Endothelial cell of umbilical vein (primary cell): ENCODE measurements at regions not wholly inside any gene's neighbourhood (a gene's known extent, or its start where the extent isn't known, plus 50 kb on each side); places are given as distances from the start of the nearest gene placed in this dataset.

Experiments
- BruUV-seq: library from RNA; stranded (reverse); fragments of 400-500 nt; replicated peaks from 2 replicates; lab custom pipeline; 2021; lab: Mats Ljungman, UMichigan
- CTCF ChIA-PET: fragments of 300-600, 350-600 bp; sonication (Branson Sonifier 250); formaldehyde crosslinking; loops from one replicate; lab custom pipeline; 2021; ENCODE audit warnings: antibody characterized with exemption, inconsistent platforms; lab: Charles Lee
- POLR2A ChIA-PET: fragments of 300-600, 350-600 bp; sonication (Branson Sonifier 250); formaldehyde crosslinking; loops from one replicate; lab custom pipeline; 2021; ENCODE audit warnings: antibody characterized with exemption, inconsistent platforms; lab: Charles Lee
- DNase-seq: peaks from one replicate; pipeline ENCODE4 v3.0.0-alpha.2; 2011; ENCODE audit warnings: low read depth, low spot score
- FAIRE-seq: peaks from 2 replicates; lab custom pipeline; 2011; peaks lifted over from hg19 to GRCh38; lab: Jason Lieb, UNC
- H2AFZ ChIP-seq: 2 replicates; pipeline ENCODE4 v1.6.0; 2012; ENCODE audit warnings: low read depth, low read length, control low read depth, inconsistent platforms
- H3K27ac ChIP-seq: 2 replicates; pipeline ENCODE4 v1.5.1; 2011; ENCODE audit warnings: low read depth, mild to moderate bottlenecking, control low read depth, low read length, moderate library complexity; ENCODE audit not compliant: insufficient read depth
- H3K27me3 ChIP-seq, 2 experiments: 2 replicates each; pipeline versions ENCODE4 v1.6.0 to v1.6.1; 2011; ENCODE audit warnings: low read length in 2 of 2, mixed read lengths in 1 of 2; ENCODE audit not compliant: control insufficient read depth in 2 of 2, insufficient read depth in 2 of 2
- H3K36me3 ChIP-seq, 2 experiments: 2 replicates in 1 of 2; 3 replicates in 1 of 2; pipeline ENCODE4 v1.5.1; 2011; ENCODE audit warnings: low read length in 2 of 2, mild to moderate bottlenecking in 1 of 2, moderate library complexity in 1 of 2; ENCODE audit not compliant: control insufficient read depth in 2 of 2, insufficient read depth in 2 of 2; ENCODE audit errors: extremely low read depth in 1 of 2
- H3K4me1 ChIP-seq: 3 replicates; pipeline ENCODE4 v1.5.1; 2011; ENCODE audit warnings: mild to moderate bottlenecking, low read length; ENCODE audit not compliant: control insufficient read depth, insufficient read depth; ENCODE audit errors: extremely low read depth
- H3K4me2 ChIP-seq: 2 replicates; pipeline ENCODE4 v1.6.1; 2011; ENCODE audit warnings: low read length, control low read depth, mixed read lengths; ENCODE audit not compliant: insufficient read depth
- H3K4me3 ChIP-seq, 3 experiments: fragments of 200-600 bp in 1 of 3; sonication (generic), shearing (Covaris generic) in 1 of 3; replicated peaks in 1 of 3; 2 replicates each; pipeline ENCODE4 v1.5.1; 2011 to 2016; ENCODE audit warnings: control low read depth in 3 of 3, low read length in 3 of 3, mild to moderate bottlenecking in 2 of 3, inconsistent platforms in 1 of 3, low read depth in 1 of 3, moderate library complexity in 1 of 3; ENCODE audit not compliant: insufficient read depth in 1 of 3
- H3K79me2 ChIP-seq: 2 replicates; pipeline ENCODE4 v1.6.0; 2012; ENCODE audit warnings: low read length, inconsistent platforms; ENCODE audit not compliant: control insufficient read depth, insufficient read depth
- H3K9ac ChIP-seq: replicated peaks from 2 replicates; pipeline ENCODE3; 2011; ENCODE audit warnings: low read length, control low read depth; ENCODE audit not compliant: insufficient read depth; ENCODE audit errors: extremely low read depth
- H3K9me1 ChIP-seq: replicated peaks from 3 replicates; pipeline ENCODE4 v1.6.0; 2011; ENCODE audit warnings: mild to moderate bottlenecking, low read length; ENCODE audit not compliant: control insufficient read depth, insufficient read depth; ENCODE audit errors: extremely low read depth
- H3K9me3 ChIP-seq: replicated peaks from 2 replicates; pipeline ENCODE4 v1.5.1; 2012; ENCODE audit warnings: low read length, inconsistent platforms; ENCODE audit not compliant: control insufficient read depth, insufficient read depth
- H4K20me1 ChIP-seq: replicated peaks from 2 replicates; pipeline ENCODE3; 2011; ENCODE audit warnings: mild to moderate bottlenecking, low read length; ENCODE audit not compliant: control insufficient read depth, insufficient read depth; ENCODE audit errors: extremely low read depth
- EZH2 ChIP-seq: IDR thresholded peaks from 2 replicates; pipeline ENCODE4 v1.6.1; 2012; ENCODE audit warnings: borderline replicate concordance, low read depth, mild to moderate bottlenecking, moderate library complexity, low read length, inconsistent platforms; ENCODE audit not compliant: severe bottlenecking
- FOS ChIP-seq: IDR thresholded peaks from 2 replicates; pipeline ENCODE4 v1.6.1; 2011; ENCODE audit warnings: mild to moderate bottlenecking, low read length, moderate library complexity, borderline replicate concordance; ENCODE audit not compliant: insufficient read depth
- GATA2 ChIP-seq: IDR thresholded peaks from 2 replicates; pipeline ENCODE4 v1.7.0; 2011; ENCODE audit warnings: low read depth, mild to moderate bottlenecking, moderate library complexity, mixed read lengths, low read length; ENCODE audit not compliant: insufficient read length, insufficient read depth
- MYC ChIP-seq: IDR thresholded peaks from one replicate; pipeline ENCODE4 v1.6.1; 2011; ENCODE audit warnings: mild to moderate bottlenecking, low read depth, low read length
- POLR2A ChIP-seq: IDR thresholded peaks from 2 replicates; pipeline ENCODE4 v1.6.1; 2012; ENCODE audit warnings: low read depth, mild to moderate bottlenecking, control low read depth, low read length
- POLR2AphosphoS5 ChIP-seq: IDR thresholded peaks from 2 replicates; pipeline ENCODE4 v1.6.1; 2012; ENCODE audit warnings: low read depth, mild to moderate bottlenecking, control low read depth, low read length, moderate library complexity; ENCODE audit not compliant: insufficient read depth
- dilution Hi-C: fragments of 300-500 bp; cut with MboI; formaldehyde crosslinking; loops from one replicate; pipeline ENCODE4 v1.15.0; 2019; ENCODE audit warnings: low sequenced_read_pairs; ENCODE audit not compliant: extremely low pct_ligation_motif_present
- intact Hi-C: fragments of 100-400 bp; cut with micrococcal nuclease; formaldehyde crosslinking; loops from one replicate; pipeline ENCODE4 v1.10.0; 2022
- TF ChIP-seq, protein P1 (sequence below): IDR thresholded peaks from 2 replicates; pipeline ENCODE4 v1.6.1; 2011; ENCODE audit not compliant: insufficient read depth, insufficient read length

DNA sequence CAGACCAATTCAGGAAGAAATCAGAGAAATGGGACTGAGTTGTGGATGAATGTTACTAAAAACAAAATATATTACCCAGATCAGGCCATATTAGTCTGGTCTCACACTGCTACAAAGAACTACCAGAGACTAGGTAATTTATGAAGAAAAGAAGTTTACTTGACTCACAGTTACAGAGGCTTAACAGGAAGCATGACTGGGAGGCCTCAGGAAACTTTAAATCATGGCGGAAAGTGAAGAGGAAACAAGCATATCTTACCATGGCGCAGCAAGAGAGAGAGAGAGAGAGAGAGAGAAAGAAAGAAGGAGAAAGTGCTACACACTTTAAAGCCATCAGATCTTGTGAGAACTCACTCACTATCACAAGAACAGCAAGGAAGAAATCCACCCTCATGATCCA lies 636.8 kb upstream of the GRM3 start:
- H3K4me3 ChIP-seq, result no peak overlapping the region
- CTCF ChIA-PET, result no interaction called here
- POLR2A ChIA-PET, result no interaction called here
- peaks cover 6% of the 10 kb centered on the region for H3K4me1 ChIP-seq
- BruUV-seq, result no TSS peak
- no peaks in the 10 kb centered on the region for H3K79me2 ChIP-seq
- dilution Hi-C loops (no loop called here), intact Hi-C loops (no loop called here)
- H2AFZ ChIP-seq, result no peak overlapping the region
- no peak overlapping the region for H3K4me2 ChIP-seq
- H3K9me1 ChIP-seq, result no peaks in the 10 kb centered on the region
- no peak overlapping the region for H3K27ac ChIP-seq
- FAIRE-seq (peak; percentile 31), DNase-seq (peak; percentile 69)
- H3K36me3 ChIP-seq, result no peaks in the 10 kb centered on the region
- no peak overlapping the region for H3K9ac ChIP-seq
- H3K9me3 ChIP-seq, result no peaks in the 10 kb centered on the region
- H4K20me1 ChIP-seq, result no peaks in the 10 kb centered on the region
- H3K27me3 ChIP-seq, result no peaks in the 10 kb centered on the region
- TF ChIP-seq POLR2AphosphoS5 (no peak), MYC (no peak), GATA2 (peak; percentile 26), EZH2 (no peak), FOS (peak; percentile 59), POLR2A (no peak)
- TF ChIP-seq, protein P1, sequence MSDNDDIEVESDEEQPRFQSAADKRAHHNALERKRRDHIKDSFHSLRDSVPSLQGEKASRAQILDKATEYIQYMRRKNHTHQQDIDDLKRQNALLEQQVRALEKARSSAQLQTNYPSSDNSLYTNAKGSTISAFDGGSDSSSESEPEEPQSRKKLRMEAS, result no peak

DNA sequence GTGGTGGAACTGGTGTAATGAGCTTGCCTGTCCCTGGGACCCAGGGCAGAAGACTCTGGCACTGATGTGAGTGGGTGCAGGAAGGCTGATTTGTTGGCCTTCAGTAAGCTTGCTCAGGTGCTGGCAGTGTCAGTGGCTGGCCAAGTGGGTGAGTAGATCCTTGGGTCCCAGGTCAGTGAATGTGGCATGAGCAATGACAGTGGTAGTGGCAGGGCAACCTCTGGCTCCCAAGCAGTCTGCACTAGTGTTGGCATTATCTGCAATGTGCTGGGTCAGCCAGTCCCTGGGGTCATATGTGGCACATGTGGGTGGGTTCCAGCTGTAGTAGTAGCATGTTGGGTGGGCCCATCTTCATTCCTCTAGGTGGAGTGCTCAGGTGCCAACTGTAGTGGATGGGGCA lies 640.9 kb upstream of the GRM3 start:
- H2AFZ ChIP-seq, result no peak overlapping the region
- TF ChIP-seq, protein P1, result no peak
- no peak for TF ChIP-seq EZH2
- TF ChIP-seq POLR2A, result no peak
- POLR2A ChIA-PET, result no interaction called here
- no peak overlapping the region for H3K4me3 ChIP-seq
- H4K20me1 ChIP-seq, result no peaks in the 10 kb centered on the region
- H3K27me3 ChIP-seq, result no peaks in the 10 kb centered on the region
- no peak overlapping the region for H3K4me2 ChIP-seq
- dilution Hi-C loops (no loop called here), intact Hi-C loops (no loop called here)
- H3K9me1 ChIP-seq, result no peaks in the 10 kb centered on the region
- no peaks in the 10 kb centered on the region for H3K79me2 ChIP-seq
- DNase-seq (no peak), FAIRE-seq (no peak)
- no peak overlapping the region for H3K27ac ChIP-seq
- CTCF ChIA-PET, result no interaction called here
- BruUV-seq, result no TSS peak
- H3K9ac ChIP-seq, result no peak overlapping the region
- H3K4me1 ChIP-seq, result peaks cover 8% of the 10 kb centered on the region
- no peaks in the 10 kb centered on the region for H3K36me3 ChIP-seq
- H3K9me3 ChIP-seq, result no peaks in the 10 kb centered on the region
